Tibial nerve (tissue), 4 donors: ENCODE measurements at regions not wholly inside any gene's neighbourhood (a gene's known extent, or its start where the extent isn't known, plus 50 kb on each side); places are given as distances from the start of the nearest gene placed in this dataset.

ENCODE experiments used
- DNase-seq, 2 donors: peaks; one replicate each; pipeline ENCODE4 v3.0.0-alpha.2; 2019; ENCODE audit warnings: low spot score in 2 of 2
- H3K27ac ChIP-seq, 4 donors: fragments of 200-600 bp; sonication (generic) in 3 of 4; one replicate each; pipeline ENCODE4 v1.5.1; 2017 to 2019; ENCODE audit warnings: mild to moderate bottlenecking in 1 of 4
- H3K27me3 ChIP-seq, 2 donors: fragments of 200-600 bp; sonication (generic) in 1 of 2; one replicate each; pipeline versions ENCODE4 v1.5.1 to v1.6.0; 2017 to 2019
- H3K36me3 ChIP-seq, 3 donors: fragments of 200-600 bp; sonication (generic); one replicate each; pipeline ENCODE4 v1.5.1; 2018 to 2019
- H3K4me1 ChIP-seq, 4 donors: fragments of 200-600 bp; sonication (generic) in 3 of 4; one replicate each; pipeline ENCODE4 v1.5.1; 2017 to 2019
- H3K4me3 ChIP-seq, 4 donors: fragments of 200-600 bp; sonication (generic) in 3 of 4; one replicate each; pipeline ENCODE4 v1.5.1; 2017 to 2019; ENCODE audit warnings: mild to moderate bottlenecking in 1 of 4, moderate library complexity in 1 of 4
- H3K9me3 ChIP-seq, 4 donors: fragments of 200-600 bp; sonication (generic) in 3 of 4; one replicate each; pipeline ENCODE4 v1.5.1; 2017 to 2019
- CTCF ChIP-seq, 5 experiments: fragments of 200-600 bp in 3 of 5; fragments of 450-650 bp in 2 of 5; sonication (generic) in 3 of 5; IDR thresholded peaks; one replicate each; pipeline ENCODE4 v1.5.1; 2016 to 2019; ENCODE audit warnings: antibody characterized with exemption in 5 of 5, mild to moderate bottlenecking in 3 of 5, moderate library complexity in 2 of 5
- EP300 ChIP-seq, 2 donors: sonication (generic); formaldehyde crosslinking; IDR thresholded peaks; one replicate each; pipeline ENCODE4 v1.6.1; 2017; ENCODE audit warnings: antibody characterized with exemption in 2 of 2, mild to moderate bottlenecking in 1 of 2
- POLR2A ChIP-seq, 2 donors: fragments of 450-650 bp; IDR thresholded peaks; one replicate each; pipeline ENCODE4 v1.6.1; 2017; ENCODE audit warnings: antibody characterized with exemption in 2 of 2, mild to moderate bottlenecking in 2 of 2, moderate library complexity in 2 of 2
- WGBS, 2 donors: methylation state at CpG; one replicate each; pipeline ENCODE4 v1.1.5; 2018; 5-methylcytosine and 5-hydroxymethylcytosine counted together

- 63 to 78% methylated on average over 1 of the region's 1 CpG for WGBS, 2 donors
Measured at GRCh38 chr2:6148882-6149281, 456.7 kb downstream of the SOX11 start.

GRCh38 chr2:6159606-6160005 lies 467.4 kb downstream of the SOX11 start:
- 37 to 56% methylated on average over 3 of the region's 3 CpGs for WGBS, 2 donors
- no peak for DNase-seq
- TF ChIP-seq CTCF (IDR thresholded peaks at IDR 0.05) (no peak), POLR2A (IDR thresholded peaks at IDR 0.05) (no peak), EP300 (IDR thresholded peaks at IDR 0.05) (no peak)
- Histone ChIP-seq H3K4me1 (no peaks in the 10 kb centered on the region), H3K4me3 (no peak overlapping the region), H3K36me3 (no peaks in the 10 kb centered on the region), H3K9me3 (peaks cover 0 to 3% (median 0%) of the 10 kb centered on the region in 4 donors), H3K27me3 (no peaks in the 10 kb centered on the region), H3K27ac (no peak overlapping the region)

More at GRCh38 chr2:6148882-6149281, 456.7 kb downstream of the SOX11 start:
- DNase-seq, result no peak
- Histone ChIP-seq H3K4me3 (no peak overlapping the region), H3K9me3 (peaks cover 0 to 7% (median 2%) of the 10 kb centered on the region in 4 donors), H3K4me1 (no peaks in the 10 kb centered on the region), H3K36me3 (no peaks in the 10 kb centered on the region), H3K27ac (no peak overlapping the region), H3K27me3 (no peaks in the 10 kb centered on the region)
- no peak for TF ChIP-seq EP300 (IDR thresholded peaks at IDR 0.05)
- TF ChIP-seq CTCF (IDR thresholded peaks at IDR 0.05), result no peak
- TF ChIP-seq POLR2A (IDR thresholded peaks at IDR 0.05), result no peak

- WGBS, 2 donors, result 72 to 86% methylated on average over 7 of the region's 7 CpGs
- H3K27ac ChIP-seq, result no peak overlapping the region
- DNase-seq, result no peak
- TF ChIP-seq EP300 (IDR thresholded peaks at IDR 0.05) (no peak), POLR2A (IDR thresholded peaks at IDR 0.05) (no peak), CTCF (IDR thresholded peaks at IDR 0.05) (no peak)
- H3K4me3 ChIP-seq, result no peak overlapping the region
- no peaks in the 10 kb centered on the region for H3K4me1 ChIP-seq
- no peaks in the 10 kb centered on the region for H3K27me3 ChIP-seq
- H3K36me3 ChIP-seq, result no peaks in the 10 kb centered on the region
- H3K9me3 ChIP-seq, result no peaks in the 10 kb centered on the region
Measured at GRCh38 chr2:6163932-6164331, 471.7 kb downstream of the SOX11 start.

- Histone ChIP-seq H3K36me3 (no peaks in the 10 kb centered on the region), H3K4me3 (no peak overlapping the region), H3K4me1 (no peaks in the 10 kb centered on the region), H3K9me3 (no peaks in the 10 kb centered on the region), H3K27ac (no peak overlapping the region), H3K27me3 (no peaks in the 10 kb centered on the region)
- TF ChIP-seq CTCF (IDR thresholded peaks at IDR 0.05) (no peak), EP300 (IDR thresholded peaks at IDR 0.05) (no peak), POLR2A (IDR thresholded peaks at IDR 0.05) (no peak)
- no peak for DNase-seq
- 71 to 85% methylated on average over 11 of the region's 11 CpGs for WGBS, 2 donors
Measured at GRCh38 chr2:6164986-6165747, 473.0 kb downstream of the SOX11 start.

- DNase-seq, result no peak
- no peaks in the 10 kb centered on the region for H3K27me3 ChIP-seq
- no peak for TF ChIP-seq EP300 (IDR thresholded peaks at IDR 0.05)
- TF ChIP-seq POLR2A (IDR thresholded peaks at IDR 0.05), result no peak
- TF ChIP-seq CTCF (IDR thresholded peaks at IDR 0.05), result no peak
- H3K9me3 ChIP-seq, result no peaks in the 10 kb centered on the region
- H3K36me3 ChIP-seq, result no peaks in the 10 kb centered on the region
- no peaks in the 10 kb centered on the region for H3K4me1 ChIP-seq
- 84 to 86% methylated on average over 14 of the region's 14 CpGs for WGBS, 2 donors
- no peak overlapping the region for H3K27ac ChIP-seq
- H3K4me3 ChIP-seq, result no peak overlapping the region
Measured at GRCh38 chr2:6167592-6168138, 475.5 kb downstream of the SOX11 start.
